ENCODE measurements at regions not wholly inside any gene's neighbourhood (a gene's known extent, or its start where the extent isn't known, plus 50 kb on each side); places are given as distances from the start of the nearest gene placed in this dataset.

DNA sequence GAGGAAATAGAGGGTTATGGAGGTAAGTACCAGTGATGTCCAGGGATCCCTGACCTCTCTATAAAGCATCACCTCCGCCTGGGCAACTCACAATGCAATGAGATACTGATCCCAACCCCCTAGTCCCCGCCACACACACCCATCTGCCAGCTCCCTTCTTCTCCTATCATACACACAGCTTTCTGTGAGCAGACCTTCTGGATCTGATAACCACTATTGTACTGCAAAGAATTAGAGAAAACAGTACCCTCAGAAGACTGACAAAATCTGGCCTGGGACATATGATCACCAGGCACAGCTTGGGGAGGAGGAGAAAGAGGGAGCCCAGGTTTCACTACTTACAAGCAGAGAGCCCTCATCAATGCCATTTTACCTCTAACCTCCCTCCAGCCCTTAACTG, 249.0 kb downstream of the SEC61B start:
- DNase-seq (ENCODE audit: low read depth) = no peak
- TF ChIP-seq, protein P1, sequence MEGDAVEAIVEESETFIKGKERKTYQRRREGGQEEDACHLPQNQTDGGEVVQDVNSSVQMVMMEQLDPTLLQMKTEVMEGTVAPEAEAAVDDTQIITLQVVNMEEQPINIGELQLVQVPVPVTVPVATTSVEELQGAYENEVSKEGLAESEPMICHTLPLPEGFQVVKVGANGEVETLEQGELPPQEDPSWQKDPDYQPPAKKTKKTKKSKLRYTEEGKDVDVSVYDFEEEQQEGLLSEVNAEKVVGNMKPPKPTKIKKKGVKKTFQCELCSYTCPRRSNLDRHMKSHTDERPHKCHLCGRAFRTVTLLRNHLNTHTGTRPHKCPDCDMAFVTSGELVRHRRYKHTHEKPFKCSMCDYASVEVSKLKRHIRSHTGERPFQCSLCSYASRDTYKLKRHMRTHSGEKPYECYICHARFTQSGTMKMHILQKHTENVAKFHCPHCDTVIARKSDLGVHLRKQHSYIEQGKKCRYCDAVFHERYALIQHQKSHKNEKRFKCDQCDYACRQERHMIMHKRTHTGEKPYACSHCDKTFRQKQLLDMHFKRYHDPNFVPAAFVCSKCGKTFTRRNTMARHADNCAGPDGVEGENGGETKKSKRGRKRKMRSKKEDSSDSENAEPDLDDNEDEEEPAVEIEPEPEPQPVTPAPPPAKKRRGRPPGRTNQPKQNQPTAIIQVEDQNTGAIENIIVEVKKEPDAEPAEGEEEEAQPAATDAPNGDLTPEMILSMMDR (IDR thresholded peaks at IDR 0.05; ENCODE audit: insufficient read depth, low read length) = no peak
- no peak overlapping the region for H3K4me3 ChIP-seq (ENCODE audit: low read depth, low read length)

DNA sequence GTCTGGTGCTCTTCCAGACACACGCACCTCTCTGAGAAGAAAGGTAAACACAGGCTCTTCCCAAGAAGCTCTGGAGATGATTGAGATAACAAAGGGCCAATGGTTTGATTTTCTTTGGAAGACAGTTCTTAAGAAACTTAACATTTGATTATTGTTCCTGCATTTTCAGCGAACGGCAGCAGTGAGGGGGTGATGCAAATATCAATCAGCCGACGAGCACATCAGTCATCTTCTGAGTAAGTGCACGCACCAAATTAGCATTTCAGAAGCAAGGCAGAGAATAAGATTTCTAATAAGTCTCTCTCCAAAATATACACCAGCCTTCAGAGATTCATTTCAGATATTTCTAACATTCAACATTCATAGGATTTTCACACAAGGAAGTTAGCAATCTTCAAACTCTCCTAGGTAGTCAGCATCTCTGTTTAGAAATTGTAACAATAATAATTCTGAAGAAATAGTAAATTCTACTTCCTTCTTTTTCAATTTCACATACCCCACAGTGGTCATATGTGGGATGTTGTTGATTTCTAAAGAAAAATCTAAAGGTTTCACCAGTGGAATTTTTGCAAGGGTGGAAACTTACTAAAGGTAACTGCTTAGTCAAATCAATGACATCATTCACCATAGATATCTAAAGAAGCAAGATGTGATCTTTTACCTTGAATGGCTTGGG, 250.3 kb downstream of the SEC61B start:
- DNase-seq (ENCODE audit: low read depth) = no peak
- H3K4me3 ChIP-seq (ENCODE audit: low read depth, low read length) = no peak overlapping the region
- TF ChIP-seq, protein P1 (IDR thresholded peaks at IDR 0.05; ENCODE audit: insufficient read depth, low read length) = no peak

- H3K4me3 ChIP-seq (ENCODE audit: low read depth, low read length) = no peak overlapping the region
- TF ChIP-seq, protein P1 (IDR thresholded peaks at IDR 0.05; ENCODE audit: insufficient read depth, low read length) = no peak
- no peak for DNase-seq (ENCODE audit: low read depth)
Measured at GRCh38 chr9:99472916-99473245, 250.8 kb downstream of the SEC61B start.

- DNase-seq (ENCODE audit: low read depth) = peak; percentile 36
- TF ChIP-seq, protein P1 (IDR thresholded peaks at IDR 0.05; ENCODE audit: insufficient read depth, low read length) = no peak
- H3K4me3 ChIP-seq (ENCODE audit: low read depth, low read length) = no peak overlapping the region
Measured at GRCh38 chr9:99474186-99474585, 252.1 kb downstream of the SEC61B start.

- H3K4me3 ChIP-seq (ENCODE audit: low read depth, low read length) = no peak overlapping the region
- TF ChIP-seq, protein P1 (IDR thresholded peaks at IDR 0.05; ENCODE audit: insufficient read depth, low read length) = no peak
- DNase-seq (ENCODE audit: low read depth) = no peak
Measured at GRCh38 chr9:99475401-99476065, 253.5 kb downstream of the SEC61B start.

DNA sequence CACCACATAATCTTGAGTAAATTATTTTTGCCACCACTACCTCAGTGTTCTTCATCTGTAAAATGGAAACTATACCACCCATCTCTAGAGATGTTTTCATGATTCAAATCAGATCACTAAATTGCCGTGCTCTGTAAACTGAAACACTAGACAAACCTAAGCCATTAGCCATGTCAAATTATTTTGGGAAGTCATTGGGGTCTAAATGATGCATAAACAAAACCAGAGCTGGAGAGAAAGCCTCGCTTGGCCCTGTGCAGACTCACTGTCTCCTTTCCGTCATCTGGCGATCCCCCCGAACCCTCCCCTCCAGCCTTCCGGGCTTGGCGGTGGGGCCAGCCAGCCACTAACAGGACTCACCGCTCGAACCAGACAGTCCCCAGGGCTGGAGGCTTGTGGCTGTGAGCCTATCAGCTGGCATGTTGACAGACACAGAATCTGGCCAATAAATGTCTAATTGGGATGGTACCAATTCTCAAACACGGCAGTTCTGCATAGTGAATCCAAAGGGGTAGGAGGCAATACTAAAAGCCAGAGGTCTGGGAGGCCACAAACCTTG, 256.5 kb downstream of the SEC61B start:
- no peak overlapping the region for H3K4me3 ChIP-seq (ENCODE audit: low read depth, low read length)
- TF ChIP-seq, protein P1 (IDR thresholded peaks at IDR 0.05; ENCODE audit: insufficient read depth, low read length) = no peak
- DNase-seq (ENCODE audit: low read depth) = no peak
